Smooth muscle cell (in vitro differentiated cells): ENCODE measurements at regions not wholly inside any gene's neighbourhood (a gene's known extent, or its start where the extent isn't known, plus 50 kb on each side); places are given as distances from the start of the nearest gene placed in this dataset.

ENCODE experiments used
- DNase-seq: peaks from one replicate; lab custom pipeline; 2025; ENCODE audit not compliant: unreplicated experiment; lab: John Stamatoyannopoulos, UW
- H2AFZ ChIP-seq: fragments of 200-600 bp; sonication (generic); 2 replicates; pipeline ENCODE4 v1.6.0; 2016; ENCODE audit warnings: antibody characterized with exemption, low read depth, mild to moderate bottlenecking
- H3F3A ChIP-seq: fragments of 200-600 bp; sonication (generic); 2 replicates; pipeline ENCODE4 v1.6.0; 2017; ENCODE audit warnings: antibody characterized with exemption, low read depth
- H3K27ac ChIP-seq: fragments of 200-600 bp; sonication (generic); 2 replicates; pipeline ENCODE4 v1.5.1; 2016; ENCODE audit warnings: low read depth, mild to moderate bottlenecking
- H3K27me3 ChIP-seq: fragments of 200-600 bp; sonication (generic); 2 replicates; pipeline ENCODE4 v1.6.1; 2016; ENCODE audit warnings: low read depth, mild to moderate bottlenecking
- H3K36me3 ChIP-seq: fragments of 200-600 bp; sonication (generic); 2 replicates; pipeline ENCODE4 v1.5.1; 2016; ENCODE audit warnings: low read depth
- H3K4me1 ChIP-seq: fragments of 200-600 bp; sonication (generic); 2 replicates; pipeline ENCODE4 v1.5.1; 2016; ENCODE audit warnings: low read depth
- H3K4me2 ChIP-seq: fragments of 200-600 bp; sonication (generic); 2 replicates; pipeline ENCODE4 v1.6.0; 2016; ENCODE audit warnings: mild to moderate bottlenecking
- H3K4me3 ChIP-seq: fragments of 200-600 bp; sonication (generic); 2 replicates; pipeline ENCODE4 v1.5.1; 2016; ENCODE audit warnings: mild to moderate bottlenecking
- H3K79me2 ChIP-seq: fragments of 200-600 bp; sonication (generic); 2 replicates; pipeline ENCODE4 v1.6.0; 2016; ENCODE audit warnings: low read depth, mild to moderate bottlenecking
- H3K9ac ChIP-seq: fragments of 200-600 bp; sonication (generic); 2 replicates; pipeline ENCODE4 v1.6.0; 2016; ENCODE audit warnings: low read depth
- H3K9me3 ChIP-seq: fragments of 200-600 bp; sonication (generic); replicated peaks from 2 replicates; pipeline ENCODE4 v1.5.1; 2016; ENCODE audit warnings: low read depth
- H4K20me1 ChIP-seq: fragments of 200-600 bp; sonication (generic); 2 replicates; pipeline ENCODE4 v1.6.0; 2016; ENCODE audit warnings: low read depth
- WGBS: methylation state at CpG from one replicate; pipeline ENCODE4 v1.1.7; 2016; ENCODE audit warnings: low lambda C conversion rate; 5-methylcytosine and 5-hydroxymethylcytosine counted together
- TF ChIP-seq, protein P1 (sequence below): fragments of 200-600 bp; sonication (generic); IDR thresholded peaks from 2 replicates; pipeline ENCODE4 v1.5.1; 2017; ENCODE audit warnings: borderline replicate concordance, mild to moderate bottlenecking, antibody characterized with exemption; ENCODE audit not compliant: insufficient read depth, poor library complexity, severe bottlenecking

DNA sequence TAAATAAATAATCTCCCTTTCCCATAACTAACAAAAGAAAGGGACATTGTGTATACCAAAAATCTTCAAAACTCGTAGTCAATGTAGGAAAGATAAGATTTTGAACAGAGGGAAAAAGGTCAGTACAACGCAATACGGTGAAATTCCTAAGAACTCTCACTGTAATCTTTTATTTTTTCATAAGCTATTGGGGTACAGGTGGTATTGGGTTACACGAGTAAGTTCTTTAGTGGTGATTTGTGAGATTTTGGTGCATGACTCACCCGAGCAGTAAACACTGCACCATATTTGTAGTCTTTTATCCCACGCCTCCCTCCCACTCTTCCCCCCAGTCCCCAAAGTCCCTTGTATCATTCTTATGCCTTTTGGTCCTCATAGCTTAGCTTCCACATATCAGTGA lies 718.0 kb downstream of the TBL1XR1 start:
- no peaks in the 10 kb centered on the region for H3K27me3 ChIP-seq
- H4K20me1 ChIP-seq = no peaks in the 10 kb centered on the region
- no peaks in the 10 kb centered on the region for H3K4me1 ChIP-seq
- H3F3A ChIP-seq = no peaks in the 10 kb centered on the region
- H3K9ac ChIP-seq = no peak overlapping the region
- no peaks in the 10 kb centered on the region for H3K36me3 ChIP-seq
- no peak overlapping the region for H3K4me3 ChIP-seq
- no peak overlapping the region for H3K27ac ChIP-seq
- 94% methylated on average over 6 of the region's 6 CpGs for WGBS
- no peak overlapping the region for H3K4me2 ChIP-seq
- H3K9me3 ChIP-seq = no peaks in the 10 kb centered on the region
- no peak for DNase-seq
- H3K79me2 ChIP-seq = no peaks in the 10 kb centered on the region
- no peak overlapping the region for H2AFZ ChIP-seq
- TF ChIP-seq, protein P1, sequence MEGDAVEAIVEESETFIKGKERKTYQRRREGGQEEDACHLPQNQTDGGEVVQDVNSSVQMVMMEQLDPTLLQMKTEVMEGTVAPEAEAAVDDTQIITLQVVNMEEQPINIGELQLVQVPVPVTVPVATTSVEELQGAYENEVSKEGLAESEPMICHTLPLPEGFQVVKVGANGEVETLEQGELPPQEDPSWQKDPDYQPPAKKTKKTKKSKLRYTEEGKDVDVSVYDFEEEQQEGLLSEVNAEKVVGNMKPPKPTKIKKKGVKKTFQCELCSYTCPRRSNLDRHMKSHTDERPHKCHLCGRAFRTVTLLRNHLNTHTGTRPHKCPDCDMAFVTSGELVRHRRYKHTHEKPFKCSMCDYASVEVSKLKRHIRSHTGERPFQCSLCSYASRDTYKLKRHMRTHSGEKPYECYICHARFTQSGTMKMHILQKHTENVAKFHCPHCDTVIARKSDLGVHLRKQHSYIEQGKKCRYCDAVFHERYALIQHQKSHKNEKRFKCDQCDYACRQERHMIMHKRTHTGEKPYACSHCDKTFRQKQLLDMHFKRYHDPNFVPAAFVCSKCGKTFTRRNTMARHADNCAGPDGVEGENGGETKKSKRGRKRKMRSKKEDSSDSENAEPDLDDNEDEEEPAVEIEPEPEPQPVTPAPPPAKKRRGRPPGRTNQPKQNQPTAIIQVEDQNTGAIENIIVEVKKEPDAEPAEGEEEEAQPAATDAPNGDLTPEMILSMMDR = no peak

DNA sequence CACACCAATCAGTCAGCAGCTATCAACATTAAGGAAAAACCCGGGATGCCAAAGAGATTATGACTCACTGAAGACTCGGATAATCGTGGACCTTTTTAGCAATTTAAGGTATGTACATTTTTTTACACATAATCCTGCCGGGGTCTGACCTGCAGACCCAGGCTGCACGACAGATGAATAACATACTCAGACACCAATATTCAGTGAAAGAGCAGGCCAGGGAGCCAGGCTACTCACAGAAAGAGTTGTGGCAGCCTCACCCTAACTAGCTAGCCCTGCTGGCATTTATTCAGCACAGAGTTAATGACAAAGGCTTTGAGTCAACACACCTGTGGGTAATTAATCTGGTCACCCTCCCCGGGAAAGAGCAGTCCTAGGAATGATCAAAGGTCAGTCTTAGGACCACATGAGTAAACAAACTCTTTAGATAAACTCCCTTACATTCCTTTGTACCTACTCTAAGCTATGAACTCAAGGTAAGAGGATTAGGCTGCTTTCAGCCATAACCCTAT lies 727.5 kb downstream of the TBL1XR1 start:
- no peak overlapping the region for H3K27ac ChIP-seq
- TF ChIP-seq, protein P1 = no peak
- no peaks in the 10 kb centered on the region for H3F3A ChIP-seq
- H3K27me3 ChIP-seq = no peaks in the 10 kb centered on the region
- no peaks in the 10 kb centered on the region for H3K79me2 ChIP-seq
- H3K4me3 ChIP-seq = no peak overlapping the region
- 29% methylated on average over 6 of the region's 6 CpGs for WGBS
- no peaks in the 10 kb centered on the region for H3K36me3 ChIP-seq
- no peaks in the 10 kb centered on the region for H3K4me1 ChIP-seq
- no peak for DNase-seq
- H3K9me3 ChIP-seq = no peaks in the 10 kb centered on the region
- H2AFZ ChIP-seq = no peak overlapping the region
- H3K9ac ChIP-seq = no peak overlapping the region
- no peak overlapping the region for H3K4me2 ChIP-seq
- no peaks in the 10 kb centered on the region for H4K20me1 ChIP-seq

DNA sequence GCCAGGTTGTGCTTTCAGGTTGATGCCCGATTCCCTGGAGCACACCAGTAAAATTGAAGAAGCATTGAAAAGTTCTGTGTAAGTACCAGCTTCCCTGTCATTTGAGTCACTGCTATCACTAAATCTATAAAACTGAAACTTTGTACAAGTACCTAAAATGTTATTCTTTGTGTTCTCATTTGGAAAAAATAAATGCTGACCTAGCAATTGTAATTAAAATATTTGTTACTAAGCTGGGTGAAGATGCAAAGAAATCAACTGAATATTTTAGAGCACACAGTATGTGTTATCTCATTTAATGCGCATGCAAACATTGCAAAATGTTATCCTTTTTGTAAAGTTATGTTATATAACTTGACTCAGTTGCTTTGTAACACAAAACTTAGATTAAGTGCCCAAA lies 733.7 kb downstream of the TBL1XR1 start:
- Histone ChIP-seq H3K4me1 (no peaks in the 10 kb centered on the region), H3K27ac (no peak overlapping the region), H3K27me3 (no peaks in the 10 kb centered on the region), H4K20me1 (no peaks in the 10 kb centered on the region), H3K79me2 (no peaks in the 10 kb centered on the region), H3K9me3 (no peaks in the 10 kb centered on the region), H3K4me3 (no peak overlapping the region), H2AFZ (no peak overlapping the region), H3K36me3 (no peaks in the 10 kb centered on the region), H3K9ac (no peak overlapping the region), H3F3A (no peaks in the 10 kb centered on the region), H3K4me2 (no peak overlapping the region)
- 86% methylated on average over 2 of the region's 2 CpGs for WGBS
- DNase-seq = no peak
- TF ChIP-seq, protein P1 = no peak

DNA sequence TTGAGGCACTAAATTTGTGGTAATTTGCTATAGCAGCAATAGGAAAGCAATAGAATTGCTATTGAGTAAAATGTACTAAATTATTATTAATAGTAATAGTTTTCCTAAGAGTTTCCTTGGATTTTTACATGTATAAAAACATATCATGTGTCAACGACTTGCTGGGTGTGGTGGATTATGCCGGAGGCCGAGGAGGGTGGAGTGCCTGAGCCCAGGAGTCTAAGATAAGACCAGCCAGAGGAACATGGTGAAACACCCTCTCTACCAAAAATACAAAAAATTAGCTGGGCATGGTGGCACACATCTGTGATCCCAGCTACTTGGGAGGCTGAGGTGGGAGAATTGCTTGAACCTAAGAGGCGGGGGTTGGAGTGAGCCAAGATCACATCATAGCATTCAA lies 749.9 kb downstream of the TBL1XR1 start:
- TF ChIP-seq, protein P1 = no peak
- H3K79me2 ChIP-seq = no peaks in the 10 kb centered on the region
- H4K20me1 ChIP-seq = no peaks in the 10 kb centered on the region
- no peaks in the 10 kb centered on the region for H3K36me3 ChIP-seq
- no peak overlapping the region for H3K4me3 ChIP-seq
- DNase-seq = no peak
- no peak overlapping the region for H3K27ac ChIP-seq
- no peaks in the 10 kb centered on the region for H3K27me3 ChIP-seq
- no peaks in the 10 kb centered on the region for H3K9me3 ChIP-seq
- no peaks in the 10 kb centered on the region for H3K4me1 ChIP-seq
- WGBS = 92% methylated on average over 4 of the region's 4 CpGs
- H3K9ac ChIP-seq = no peak overlapping the region
- no peak overlapping the region for H2AFZ ChIP-seq
- H3F3A ChIP-seq = no peaks in the 10 kb centered on the region
- H3K4me2 ChIP-seq = no peak overlapping the region
